ENCODE measurements at regions not wholly inside any gene's neighbourhood (a gene's known extent, or its start where the extent isn't known, plus 50 kb on each side); places are given as distances from the start of the nearest gene placed in this dataset.
"Not testable (repeated sequence)": the region's sequence is repeated elsewhere in the genome, so short reads cannot be mapped to it uniquely, and the experiment has no call there.

- no peak for DNase-seq (ENCODE audit: low spot score in 2 of 2)
These were observed 237.6 kb upstream of the SETMAR start for GRCh38 chr3:4065554-4065953.

GRCh38 chr3:4067893-4068292 is 235.3 kb upstream of the SETMAR start:
- FAIRE-seq (no peak), DNase-seq (ENCODE audit: low spot score in 2 of 2) (no peak)

More at GRCh38 chr3:4065554-4065953, 237.6 kb upstream of the SETMAR start:
- no peak for FAIRE-seq

- no peak for FAIRE-seq
- DNase-seq (ENCODE audit: low spot score in 2 of 2), result no peak
These were observed 233.4 kb upstream of the SETMAR start for GRCh38 chr3:4069796-4070195.

- FAIRE-seq (no peak), DNase-seq (ENCODE audit: low spot score in 2 of 2) (no peak)
These were observed 231.5 kb upstream of the SETMAR start for GRCh38 chr3:4071481-4072184.

GRCh38 chr3:4077278-4077677 is 225.9 kb upstream of the SETMAR start:
- not testable (repeated sequence) for DNase-seq (ENCODE audit: low spot score in 2 of 2); FAIRE-seq

GRCh38 chr3:4077950-4078349 is 225.2 kb upstream of the SETMAR start:
- FAIRE-seq, result no peak
- no peak for DNase-seq (ENCODE audit: low spot score in 2 of 2)

- FAIRE-seq, result no peak
- no peak for DNase-seq (ENCODE audit: low spot score in 2 of 2)
These were observed 224.3 kb upstream of the SETMAR start for GRCh38 chr3:4078903-4079302.

GRCh38 chr3:4079339-4080195 is 223.6 kb upstream of the SETMAR start:
- DNase-seq (ENCODE audit: low spot score in 2 of 2) (no peak), FAIRE-seq (no peak)

GRCh38 chr3:4083225-4084015 is 219.7 kb upstream of the SETMAR start:
- DNase-seq (ENCODE audit: low spot score in 2 of 2) (no peak), FAIRE-seq (no peak)

GRCh38 chr3:4084271-4084670 is 218.9 kb upstream of the SETMAR start:
- FAIRE-seq, result no peak
- no peak for DNase-seq (ENCODE audit: low spot score in 2 of 2)

- FAIRE-seq; DNase-seq (ENCODE audit: low spot score in 2 of 2): not testable (repeated sequence)
These were observed 216.5 kb upstream of the SETMAR start for GRCh38 chr3:4086662-4087061.

GRCh38 chr3:4091786-4092185 is 211.4 kb upstream of the SETMAR start:
- no peak for DNase-seq (ENCODE audit: low spot score in 2 of 2)
- FAIRE-seq, result no peak

- DNase-seq (ENCODE audit: low spot score in 2 of 2) (no peak), FAIRE-seq (no peak)
These were observed 205.4 kb upstream of the SETMAR start for GRCh38 chr3:4097801-4098200.

GRCh38 chr3:4099607-4100006 is 203.6 kb upstream of the SETMAR start:
- no peak for FAIRE-seq

GRCh38 chr3:4107430-4107829 is 195.7 kb upstream of the SETMAR start:
- DNase-seq (ENCODE audit: low spot score in 2 of 2) (no peak), FAIRE-seq (no peak)

More at GRCh38 chr3:4099607-4100006, 203.6 kb upstream of the SETMAR start:
- no peak for DNase-seq (ENCODE audit: low spot score in 2 of 2)

GRCh38 chr3:4113811-4114522 is 189.2 kb upstream of the SETMAR start:
- no peak for FAIRE-seq
- no peak for DNase-seq (ENCODE audit: low spot score in 2 of 2)

GRCh38 chr3:4119119-4119518 is 184.1 kb upstream of the SETMAR start:
- no peak for DNase-seq (ENCODE audit: low spot score in 2 of 2)
- FAIRE-seq, result no peak

GRCh38 chr3:4125576-4125975 is 177.6 kb upstream of the SETMAR start:
- DNase-seq (ENCODE audit: low spot score in 2 of 2), result no peak
- no peak for FAIRE-seq

GRCh38 chr3:4138150-4138785 is 164.9 kb upstream of the SETMAR start:
- FAIRE-seq (no peak), DNase-seq (ENCODE audit: low spot score in 2 of 2) (no peak)
